Cerebellar cortex (tissue), 1 donor: ENCODE measurements at regions not wholly inside any gene's neighbourhood (a gene's known extent, or its start where the extent isn't known, plus 50 kb on each side); places are given as distances from the start of the nearest gene placed in this dataset.
"Not testable (repeated sequence)": the region's sequence is repeated elsewhere in the genome, so short reads cannot be mapped to it uniquely, and the experiment has no call there.

Experiments used
- DNase-seq: peaks from one replicate; pipeline ENCODE4 v3.0.0-alpha.2; 2015; ENCODE audit warnings: low spot score

DNA sequence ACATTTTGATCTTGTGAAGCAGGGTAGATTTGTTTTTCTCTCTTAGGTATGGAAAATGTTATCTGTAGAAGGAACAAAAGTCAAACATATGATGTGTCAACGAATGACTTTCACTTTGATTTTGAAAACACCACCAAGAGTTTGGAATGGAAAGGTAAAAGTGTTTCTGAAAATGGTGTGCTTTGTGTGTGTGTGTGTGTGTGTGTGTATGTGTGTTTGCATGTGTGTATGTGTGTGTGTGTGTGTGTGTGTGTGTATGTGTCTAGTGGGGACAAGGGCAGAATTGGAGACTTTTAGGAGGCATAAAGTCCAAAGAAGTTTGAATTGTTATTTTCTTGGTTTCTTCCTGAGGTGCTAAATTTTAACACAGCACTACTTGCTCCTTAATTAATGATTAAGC is 115.4 kb upstream of the PRKCQ start:
- no peak for DNase-seq

GRCh38 chr10:6694447-6695140 is 114.5 kb upstream of the PRKCQ start:
- no peak for DNase-seq

DNA sequence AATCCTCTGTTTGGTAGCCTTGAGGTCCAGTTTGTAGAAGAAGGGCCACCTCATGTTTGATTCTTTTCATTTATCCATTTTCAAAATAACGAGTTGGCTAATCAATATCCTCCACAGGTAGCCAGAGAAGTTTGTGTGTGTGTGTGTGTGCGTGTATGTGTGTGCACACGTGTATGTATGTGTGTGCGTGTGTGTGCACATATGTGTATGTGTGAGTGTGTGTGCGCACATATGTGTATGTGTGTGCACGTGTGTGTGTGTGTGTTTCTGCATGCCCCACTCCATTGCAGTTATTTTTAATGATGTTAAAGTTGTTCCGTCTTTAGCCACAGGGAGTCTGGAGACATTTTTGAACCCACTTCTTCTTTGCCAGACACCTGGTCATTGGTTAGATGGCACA is 112.8 kb upstream of the PRKCQ start:
- no peak for DNase-seq

DNA sequence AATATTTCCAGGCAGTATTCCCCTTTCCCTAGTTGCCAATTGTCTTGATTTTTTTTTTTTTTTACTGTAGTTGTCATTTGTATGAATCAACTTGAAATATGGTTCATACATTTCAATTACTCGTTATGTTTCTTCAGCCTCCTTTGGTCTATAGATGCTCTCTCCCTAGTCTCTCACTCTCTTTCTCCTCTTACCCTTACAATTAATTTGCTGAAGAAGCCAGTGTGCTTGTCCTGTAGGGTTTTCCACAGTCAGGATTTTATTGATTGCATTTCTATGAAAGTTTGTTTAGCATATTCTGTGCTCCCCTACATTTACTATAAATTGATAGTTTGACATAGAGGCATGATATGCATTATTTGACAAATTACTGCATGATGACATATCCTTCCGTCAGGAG is 112.0 kb upstream of the PRKCQ start:
- no peak for DNase-seq

DNA sequence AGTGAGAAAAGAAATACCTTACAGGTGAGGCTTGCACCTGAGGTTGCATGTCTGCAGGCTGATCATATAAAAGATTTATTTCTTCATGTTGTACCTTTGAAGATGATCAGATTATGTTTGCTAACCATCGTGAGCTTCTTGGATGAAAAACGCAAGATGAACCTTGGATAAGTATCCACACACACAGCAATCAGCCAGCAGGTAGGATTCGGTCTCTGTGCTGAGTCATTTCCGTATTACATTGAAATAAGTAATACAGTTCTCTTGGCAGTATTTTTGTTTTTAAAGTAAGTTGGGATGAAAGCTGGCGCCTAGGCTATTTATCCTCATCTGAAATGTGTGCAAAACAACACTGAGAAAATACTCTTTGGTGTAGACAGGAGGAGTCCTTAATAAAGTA is 109.0 kb upstream of the PRKCQ start:
- no peak for DNase-seq

GRCh38 chr10:6680735-6681134 is 100.7 kb upstream of the PRKCQ start:
- no peak for DNase-seq

- no peak for DNase-seq
Measured at GRCh38 chr10:6678956-6679355, 98.9 kb upstream of the PRKCQ start.

DNA sequence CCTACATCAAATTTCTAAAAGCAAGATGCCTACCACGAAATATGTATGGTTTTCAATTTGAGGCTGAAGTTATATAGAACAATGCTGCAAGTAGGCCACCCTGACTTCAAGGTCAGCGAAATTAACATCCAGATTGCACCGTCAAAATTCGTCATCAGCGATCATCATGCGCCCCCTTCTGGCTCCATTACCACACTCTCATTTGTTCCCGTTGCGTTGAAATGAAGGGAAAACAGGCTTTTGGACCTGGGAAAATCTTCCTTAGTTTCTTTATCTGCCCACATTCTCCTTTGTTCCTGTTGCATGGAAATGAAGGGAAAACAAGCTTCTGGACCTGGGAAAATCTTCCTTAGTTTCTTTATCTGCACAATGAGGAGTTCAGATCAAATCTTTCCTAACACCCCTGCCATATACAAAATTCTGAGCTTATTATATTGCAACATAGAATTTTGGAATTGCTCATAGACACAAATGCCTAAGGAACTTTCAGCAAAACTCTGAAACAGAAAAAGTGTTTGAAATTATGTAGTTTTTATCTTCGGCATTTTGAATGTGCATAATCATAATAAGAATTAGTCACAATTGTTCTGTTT is 98.2 kb upstream of the PRKCQ start:
- peak; percentile 31 for DNase-seq

DNA sequence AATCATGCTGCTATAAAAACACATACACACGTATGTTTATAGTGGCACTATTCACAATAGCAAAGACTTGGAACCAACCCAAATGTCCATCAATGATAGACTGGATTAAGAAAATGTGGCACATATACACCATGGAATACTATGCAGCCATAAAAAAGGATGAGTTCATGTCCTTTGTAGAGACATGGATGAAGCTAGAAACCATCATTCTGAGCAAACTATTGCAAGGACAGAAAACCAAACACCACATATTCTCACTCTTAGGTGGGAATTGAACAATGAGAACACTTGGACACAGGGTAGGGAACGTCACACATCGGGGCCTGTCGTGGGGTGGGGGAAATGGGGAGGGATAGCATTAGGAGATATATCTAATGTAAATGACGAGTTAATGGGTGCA is 97.1 kb upstream of the PRKCQ start:
- not testable (repeated sequence) for DNase-seq

DNA sequence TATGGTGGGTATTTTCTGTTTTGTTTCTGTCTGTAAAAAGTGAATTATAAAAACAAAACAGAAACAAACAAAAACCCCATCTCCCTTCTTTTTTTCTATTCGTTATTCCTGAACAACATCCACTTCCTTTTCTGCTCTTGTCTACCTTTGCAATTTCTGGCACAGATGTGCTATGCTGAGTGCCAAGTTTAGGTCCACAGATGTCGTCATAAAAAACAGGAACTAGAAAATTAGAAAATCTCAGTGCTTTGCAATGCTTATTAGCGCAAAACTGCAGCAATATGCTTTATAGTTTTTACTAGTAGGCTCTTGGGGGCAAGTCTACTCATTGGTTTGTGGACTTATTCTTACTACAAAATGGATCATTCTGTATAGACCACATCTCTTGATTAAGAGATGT is 94.2 kb upstream of the PRKCQ start:
- DNase-seq: no peak

DNA sequence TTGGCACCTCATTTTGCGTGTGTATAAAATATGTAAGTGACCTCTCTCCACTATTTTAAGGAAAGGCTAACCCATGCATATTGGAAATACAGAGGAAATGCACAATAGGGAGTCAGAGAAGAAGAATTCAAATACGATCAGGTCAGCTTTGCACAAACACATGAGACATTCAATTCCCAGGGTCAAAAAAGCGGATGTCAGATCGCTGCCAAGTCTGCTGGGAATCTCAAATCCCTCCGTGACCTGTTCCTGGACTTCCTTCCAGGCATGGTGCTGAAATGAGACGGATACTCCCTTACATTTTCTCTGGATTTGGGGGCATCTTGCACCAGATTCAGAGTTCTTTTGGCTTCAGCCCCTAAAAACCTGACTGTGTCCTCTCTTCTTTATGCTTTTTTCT is 91.9 kb upstream of the PRKCQ start:
- no peak for DNase-seq

- peak; percentile 33 for DNase-seq
Measured at GRCh38 chr10:6669269-6669859, 89.3 kb upstream of the PRKCQ start.

DNA sequence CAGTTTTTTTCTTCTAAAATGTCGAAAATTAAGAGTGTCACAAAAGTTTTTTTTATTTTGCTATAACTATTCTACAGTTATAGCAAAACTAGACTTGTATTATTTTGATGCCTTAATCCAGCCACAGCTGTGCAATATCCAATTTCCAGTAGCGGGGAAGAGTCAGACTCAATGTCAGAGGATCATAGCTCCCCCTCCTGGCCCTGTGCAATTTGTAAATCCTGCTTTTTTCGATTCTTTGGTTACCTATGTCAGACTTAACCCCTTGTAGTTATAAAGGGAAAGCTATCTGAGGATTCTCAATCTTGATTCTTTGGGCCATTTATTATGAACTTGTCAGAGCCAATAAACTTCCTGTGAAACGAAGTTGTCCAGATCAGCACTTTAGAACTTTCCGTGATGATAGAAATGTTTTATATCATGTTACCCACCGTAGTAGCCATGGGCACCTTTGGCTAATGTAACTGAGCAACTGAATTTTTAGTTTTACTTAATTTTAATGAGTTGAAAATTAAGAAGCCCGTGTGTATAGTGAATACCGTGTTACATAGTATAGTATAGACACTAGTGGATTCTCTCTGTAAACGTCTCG is 87.7 kb upstream of the PRKCQ start:
- DNase-seq: peak; percentile 11

DNA sequence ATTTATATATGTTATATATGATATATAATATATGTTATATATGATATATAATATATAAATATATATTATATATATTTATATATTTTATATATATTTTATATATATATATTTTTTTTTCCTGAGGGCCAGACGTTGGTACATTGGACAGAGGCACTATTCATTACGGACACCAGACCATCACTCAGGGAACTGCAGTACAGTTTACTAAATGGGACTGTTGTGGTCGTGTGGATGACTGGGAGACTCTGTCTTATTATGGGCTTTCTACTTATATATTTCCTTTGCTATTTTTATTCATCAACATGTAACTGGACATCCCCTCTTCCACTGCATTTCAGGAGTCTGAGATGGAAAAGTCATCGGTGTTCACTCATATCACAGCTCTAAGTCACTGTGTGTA is 87.1 kb upstream of the PRKCQ start:
- DNase-seq: no peak

- no peak for DNase-seq
Measured at GRCh38 chr10:6665847-6666246, 85.8 kb upstream of the PRKCQ start.

DNA sequence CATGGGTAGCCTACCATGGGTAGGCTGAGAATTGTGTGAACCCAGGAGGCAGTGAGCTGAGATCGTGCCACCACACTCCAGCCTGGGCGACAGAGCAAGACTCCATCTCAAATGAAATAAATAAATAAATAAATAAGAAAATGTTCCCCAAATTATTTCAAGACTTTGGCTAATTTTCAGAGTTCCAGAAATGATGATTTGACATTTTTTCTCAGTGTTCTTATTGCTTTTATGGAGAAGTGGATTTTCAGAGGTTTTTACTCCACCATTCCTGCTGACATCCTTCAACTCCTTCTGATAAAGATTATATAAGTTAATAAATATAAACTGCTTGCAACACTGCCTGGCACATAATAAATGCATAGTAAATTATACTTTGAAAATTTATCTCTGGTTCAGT is 80.4 kb upstream of the PRKCQ start:
- DNase-seq: no peak

DNA sequence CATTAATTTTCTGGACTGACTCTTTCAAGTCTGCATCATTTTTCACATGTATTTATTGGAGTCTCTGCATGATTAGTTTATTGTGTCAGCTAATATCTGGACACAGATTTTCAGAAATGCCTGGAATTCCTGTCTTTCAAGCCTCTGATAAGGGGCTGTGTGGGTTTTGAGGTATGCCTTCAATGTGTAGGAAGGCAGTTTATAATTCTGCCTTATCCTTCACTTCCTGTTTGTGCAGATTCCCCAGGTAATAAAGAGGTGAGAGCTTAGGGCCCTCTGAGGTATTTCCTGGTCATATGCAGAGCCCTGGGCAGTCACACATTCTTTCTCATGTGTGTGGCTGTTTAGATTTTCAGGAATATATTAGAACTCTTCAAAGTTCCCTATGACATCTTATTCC is 79.4 kb upstream of the PRKCQ start:
- no peak for DNase-seq

DNA sequence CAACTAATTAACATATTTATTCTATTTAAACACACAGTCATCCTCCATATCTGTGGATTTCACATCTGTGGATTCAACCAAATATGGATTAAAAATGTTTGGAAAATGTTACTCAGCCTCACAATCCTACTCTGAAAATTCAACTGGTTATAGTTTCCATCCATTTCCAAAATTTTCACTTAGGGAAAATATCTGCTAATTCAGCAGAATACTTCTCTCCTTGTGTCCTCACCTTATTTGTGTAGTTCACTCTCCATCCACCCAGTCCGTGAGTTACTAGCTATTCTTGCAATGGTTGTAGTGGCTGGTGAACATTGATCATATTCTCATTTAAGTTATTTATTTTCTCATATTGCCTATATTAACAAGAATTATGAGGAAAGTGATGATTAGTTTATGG is 77.6 kb upstream of the PRKCQ start:
- no peak for DNase-seq

DNA sequence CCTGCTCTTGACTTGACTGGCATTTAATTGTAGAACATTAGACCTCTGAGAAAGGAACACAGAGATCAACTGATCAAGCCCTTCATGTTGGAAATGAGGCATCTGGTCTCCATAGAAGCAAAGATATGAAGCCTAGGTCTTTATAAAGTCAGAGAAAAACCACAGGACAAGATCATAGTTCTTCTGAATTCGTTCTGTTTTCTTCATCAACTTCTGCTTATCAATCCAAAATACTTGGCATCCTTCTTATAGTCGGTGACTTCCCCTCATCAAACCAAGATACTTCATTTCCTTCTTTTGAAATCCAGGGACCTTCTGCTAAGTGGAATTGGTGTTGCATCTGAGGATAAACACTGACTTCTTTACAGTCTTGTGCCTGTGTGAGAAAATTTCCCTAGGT is 77.1 kb upstream of the PRKCQ start:
- no peak for DNase-seq

- DNase-seq: no peak
Measured at GRCh38 chr10:6654571-6654970, 74.5 kb upstream of the PRKCQ start.

- no peak for DNase-seq
Measured at GRCh38 chr10:6650586-6650985, 70.5 kb upstream of the PRKCQ start.

DNA sequence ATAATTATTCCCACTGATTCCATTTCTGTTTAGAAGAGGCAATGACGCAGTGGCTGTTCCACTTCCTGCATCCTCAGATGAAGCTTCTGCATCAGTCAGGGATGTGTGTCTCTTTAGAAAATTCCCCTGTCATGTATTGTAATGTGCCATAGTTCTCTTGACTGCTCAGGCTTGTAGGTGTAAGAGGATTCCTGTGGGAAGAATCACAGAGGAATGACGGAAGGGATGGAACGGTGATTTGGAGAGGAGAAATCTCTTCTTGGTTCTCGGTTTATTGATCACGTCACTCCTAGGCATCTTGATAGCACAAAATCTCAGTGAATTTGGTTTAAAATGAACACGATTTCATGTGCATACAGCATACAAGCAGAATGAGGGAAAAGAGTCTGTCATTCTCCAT is 69.8 kb upstream of the PRKCQ start:
- DNase-seq: no peak

GRCh38 chr10:6648894-6649720 is 69.0 kb upstream of the PRKCQ start:
- DNase-seq: no peak
